NAMALWA (cell line): ENCODE measurements at regions not wholly inside any gene's neighbourhood (a gene's known extent, or its start where the extent isn't known, plus 50 kb on each side); places are given as distances from the start of the nearest gene placed in this dataset.

Source experiments
- DNase-seq: peaks from one replicate; pipeline ENCODE4 v3.0.0-alpha.2; 2015; ENCODE audit warnings: low spot score

- DNase-seq = no peak
Observed at GRCh38 chr14:29278301-29279263, 512.0 kb downstream of the FOXG1 start.

DNA sequence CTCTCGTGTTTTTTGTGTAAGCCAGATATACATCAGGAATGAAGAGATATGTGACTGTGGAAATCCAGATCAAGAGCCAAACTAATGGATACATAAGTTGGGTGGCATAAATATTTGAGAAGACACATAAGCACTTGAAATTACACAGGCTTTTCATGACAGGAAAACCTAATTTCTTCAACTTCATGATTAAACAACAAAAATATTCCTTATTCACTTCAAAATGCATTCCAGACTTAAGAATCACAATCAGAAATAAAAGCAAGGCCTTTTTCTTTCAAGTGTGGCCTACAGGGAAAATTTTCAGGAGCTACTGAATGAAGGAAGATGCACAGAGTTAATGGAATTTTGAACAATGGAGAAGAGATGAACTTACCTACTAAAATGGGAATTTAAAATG is 515.6 kb downstream of the FOXG1 start:
- no peak for DNase-seq

DNA sequence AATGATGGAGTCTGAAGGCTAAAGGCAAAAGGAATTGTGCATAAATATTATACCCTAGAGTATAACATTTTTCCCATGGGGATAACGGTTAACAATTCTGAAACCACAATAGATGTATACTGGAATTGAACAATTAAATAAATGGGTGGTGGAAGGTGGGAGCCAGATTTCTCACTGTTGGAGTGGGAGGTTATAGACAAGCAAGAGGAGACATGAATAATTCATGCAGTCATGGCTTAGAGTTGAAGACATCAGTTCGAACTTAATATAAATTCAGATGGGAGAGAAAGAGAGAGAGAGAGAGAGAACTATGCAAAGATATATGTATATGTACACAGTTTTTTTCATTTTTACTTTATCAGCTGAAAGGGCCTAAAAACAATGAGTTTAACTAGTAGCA is 523.9 kb downstream of the FOXG1 start:
- no peak for DNase-seq

DNA sequence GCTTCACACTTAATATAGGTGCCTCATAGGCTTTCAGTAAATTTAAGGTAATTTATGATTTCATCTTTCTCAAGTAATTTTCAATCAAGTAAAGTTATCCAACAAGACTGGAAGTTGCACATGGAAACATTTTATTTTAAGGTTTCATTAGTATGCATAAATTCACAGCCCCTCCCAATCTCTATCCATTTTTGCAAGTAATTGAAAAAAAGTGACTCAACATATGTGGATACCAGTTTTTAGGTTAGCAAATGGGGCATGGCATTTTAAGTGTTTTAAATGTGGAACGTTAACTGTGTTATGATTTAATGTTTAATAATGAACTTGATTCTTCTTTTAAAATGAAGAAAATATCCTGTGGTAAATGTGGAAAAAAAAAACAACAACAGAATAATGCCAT is 532.8 kb downstream of the FOXG1 start:
- no peak for DNase-seq

DNA sequence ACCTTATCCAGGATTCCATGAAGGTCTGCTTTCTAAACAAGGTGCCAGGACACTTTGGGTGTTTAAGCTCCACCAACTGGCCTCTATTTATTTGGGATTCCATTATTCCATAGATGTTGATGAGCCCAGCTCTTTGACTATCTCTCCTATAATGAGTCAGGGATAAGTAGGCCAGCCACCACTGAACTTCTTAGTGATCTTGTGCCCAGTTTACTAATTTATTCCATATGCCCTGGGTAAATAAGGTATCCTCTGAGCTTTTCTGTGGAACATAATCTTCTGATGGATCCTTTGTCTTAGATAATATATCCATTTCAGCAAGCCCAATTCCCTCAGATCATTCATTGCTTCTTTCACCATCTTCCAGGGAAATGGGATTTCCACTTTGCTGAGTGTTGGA is 535.0 kb downstream of the FOXG1 start:
- DNase-seq = no peak

GRCh38 chr14:29310210-29310609 is 543.6 kb downstream of the FOXG1 start:
- no peak for DNase-seq

DNA sequence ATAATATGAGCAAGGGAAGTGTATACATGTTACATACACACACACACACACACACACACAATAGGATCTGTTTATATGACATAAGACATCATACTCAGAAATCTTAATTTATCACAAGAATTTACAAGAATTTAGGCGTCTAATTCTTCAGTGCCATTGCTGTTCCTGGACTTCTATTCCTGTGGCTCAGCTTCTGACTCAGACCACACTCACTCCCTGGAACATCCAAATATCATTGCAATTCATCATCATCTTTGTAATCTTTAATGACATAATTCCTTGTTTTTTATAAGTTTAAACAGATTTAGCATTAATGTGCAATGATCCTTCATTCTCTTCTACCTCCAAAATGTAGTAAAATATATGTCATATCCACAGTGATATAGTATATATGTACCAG is 544.2 kb downstream of the FOXG1 start:
- no peak for DNase-seq

DNA sequence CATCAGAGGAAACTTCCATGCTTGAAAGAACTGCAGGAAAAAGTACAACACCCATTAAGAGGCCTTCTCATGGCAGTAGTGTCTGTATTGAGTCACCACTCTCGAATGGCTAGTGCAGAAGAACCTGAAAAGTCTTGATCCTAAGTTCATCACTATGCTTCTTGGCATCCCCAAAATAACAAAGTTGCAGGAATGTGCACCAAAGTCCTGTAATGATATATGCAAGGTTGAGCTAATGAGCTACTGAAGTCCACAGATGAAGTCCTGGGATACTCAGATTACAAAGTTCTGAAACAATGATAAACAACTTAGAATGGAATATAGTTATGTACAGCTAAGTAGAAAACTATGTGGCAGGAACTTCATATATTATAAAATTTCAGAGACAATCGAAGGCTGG is 545.4 kb downstream of the FOXG1 start:
- no peak for DNase-seq

DNA sequence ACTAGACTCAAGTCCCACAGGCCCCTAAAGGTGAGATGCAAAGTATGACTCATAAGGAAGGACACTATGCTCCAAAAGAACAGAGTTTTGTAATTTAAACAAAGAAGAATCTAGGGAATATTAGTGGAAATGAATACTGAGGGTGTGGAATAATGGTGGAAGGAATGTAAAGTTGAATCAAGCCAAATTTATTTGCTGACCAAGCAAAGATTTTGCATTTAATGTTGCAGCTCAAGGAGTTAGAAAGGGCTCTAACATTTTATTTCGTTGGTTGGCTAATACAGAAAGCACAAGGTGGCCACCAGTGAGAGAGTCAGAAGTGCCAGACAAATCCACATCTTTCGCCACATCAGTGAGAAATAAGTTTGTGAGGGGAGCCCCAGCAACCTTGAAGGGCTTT is 550.3 kb downstream of the FOXG1 start:
- DNase-seq = no peak

GRCh38 chr14:29317423-29317822 is 550.8 kb downstream of the FOXG1 start:
- no peak for DNase-seq

- no peak for DNase-seq
Observed at GRCh38 chr14:29320286-29320685, 553.7 kb downstream of the FOXG1 start.

DNA sequence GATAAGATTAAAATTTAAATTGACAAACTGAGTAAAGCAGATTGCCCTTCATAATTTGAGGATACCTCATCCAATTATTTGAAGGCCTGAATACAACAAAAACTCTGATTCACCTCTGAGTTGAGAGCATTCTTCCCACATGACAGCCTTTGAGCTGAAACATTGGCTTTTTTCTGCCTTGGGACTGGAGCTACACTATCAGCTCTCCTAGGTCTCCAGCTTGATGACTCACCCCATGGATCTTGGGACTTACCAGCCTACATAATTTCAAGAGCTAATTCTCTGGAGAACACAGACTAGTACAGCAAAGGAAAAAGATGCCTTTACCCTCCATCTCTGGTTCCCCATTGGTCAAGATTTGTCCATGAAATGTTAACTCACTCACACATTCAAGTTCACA is 555.1 kb downstream of the FOXG1 start:
- no peak for DNase-seq

GRCh38 chr14:29339494-29340172 is 573.0 kb downstream of the FOXG1 start:
- no peak for DNase-seq

- no peak for DNase-seq
Observed at GRCh38 chr14:29348504-29348903, 579.1 kb downstream of the PRKD1 start.

DNA sequence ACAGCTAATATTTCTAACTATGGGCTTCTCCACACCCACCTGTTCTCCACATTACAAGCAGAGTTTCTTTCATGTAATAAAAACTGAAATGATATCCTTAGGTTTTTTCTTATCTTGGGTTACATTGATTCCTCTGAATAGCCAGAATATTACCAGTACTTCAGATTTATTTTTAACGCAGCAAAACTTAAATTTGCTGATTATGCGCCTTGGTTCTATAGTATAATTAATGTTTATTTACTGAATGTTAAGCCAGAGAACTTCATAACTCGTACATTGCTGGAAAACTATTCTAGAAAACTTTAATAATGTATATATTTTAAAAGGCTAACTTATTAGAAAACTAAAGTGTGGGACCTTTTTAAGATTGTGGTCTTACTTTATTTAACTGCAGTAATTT is 577.2 kb downstream of the PRKD1 start:
- no peak for DNase-seq

DNA sequence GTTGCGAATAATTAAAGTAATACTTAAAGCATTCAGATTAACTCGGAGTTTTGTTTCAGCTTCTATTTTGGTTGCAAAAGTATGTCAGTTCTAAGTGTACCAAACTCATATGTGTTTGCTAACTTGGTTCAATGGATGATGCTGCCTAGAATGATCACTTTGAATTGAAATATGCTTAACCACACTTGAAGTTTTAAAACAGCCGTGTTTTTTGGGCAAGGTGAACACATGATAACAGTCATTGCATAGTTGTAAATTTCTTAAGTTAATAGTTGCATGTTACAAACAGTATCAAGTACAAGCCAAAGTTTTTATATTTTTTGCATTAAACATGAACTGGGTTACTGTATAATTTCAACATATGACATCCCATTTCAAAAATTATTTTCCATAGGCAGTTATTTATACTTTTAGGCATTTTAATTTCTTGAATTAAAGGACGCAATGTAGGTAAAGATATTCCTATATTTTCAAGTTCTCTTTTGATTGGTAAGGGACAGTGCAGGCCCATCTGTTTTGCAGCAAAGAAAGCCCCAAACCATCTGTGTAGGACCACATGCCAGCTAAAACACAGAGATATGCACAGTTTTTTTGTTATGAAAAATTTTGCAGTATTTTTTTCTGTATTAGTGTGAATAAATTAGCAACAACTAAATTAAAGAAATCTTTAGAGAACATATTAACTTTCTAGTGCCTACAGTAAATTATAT is 575.5 kb downstream of the PRKD1 start:
- DNase-seq = no peak

DNA sequence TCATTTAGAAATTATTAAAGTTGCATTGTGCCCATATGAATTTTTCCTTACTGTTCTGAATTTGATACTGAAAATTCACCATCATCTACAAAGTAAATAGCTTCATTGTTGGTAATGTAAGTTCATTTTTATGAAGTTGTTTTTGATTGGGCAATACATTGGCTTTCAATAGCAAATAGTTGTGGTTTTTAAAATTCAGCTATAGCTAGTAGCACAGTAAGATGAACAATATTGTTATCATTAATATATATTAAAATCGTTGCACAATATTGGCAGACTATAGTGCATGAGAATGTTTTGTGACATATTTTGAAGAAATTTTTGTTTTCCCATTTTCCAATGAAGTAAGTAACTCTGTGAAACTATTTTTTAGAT is 575.0 kb downstream of the PRKD1 start:
- DNase-seq = no peak

GRCh38 chr14:29353513-29353912 is 574.1 kb downstream of the PRKD1 start:
- no peak for DNase-seq

DNA sequence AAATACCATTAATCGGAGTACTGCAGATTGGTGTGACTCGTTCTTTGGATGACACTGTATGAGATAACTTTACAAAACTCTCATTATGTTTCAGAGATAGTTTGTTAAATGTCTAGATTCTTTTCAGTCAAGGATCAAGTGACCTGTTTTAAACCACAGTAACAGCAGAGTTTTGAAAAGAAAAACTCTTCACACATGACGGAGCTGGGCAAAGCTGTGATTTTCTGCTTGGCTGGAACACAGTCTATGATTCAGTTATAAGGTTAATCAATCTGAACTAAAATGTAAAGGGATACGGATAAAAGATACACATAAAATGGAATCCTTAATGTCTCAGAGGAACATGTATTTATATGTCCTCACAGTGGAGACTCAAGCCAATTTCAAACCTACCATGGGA is 573.2 kb downstream of the PRKD1 start:
- no peak for DNase-seq

- DNase-seq = no peak
Observed at GRCh38 chr14:29355331-29355730, 572.3 kb downstream of the PRKD1 start.

GRCh38 chr14:29355846-29356245 is 571.8 kb downstream of the PRKD1 start:
- DNase-seq = no peak

- no peak for DNase-seq
Observed at GRCh38 chr14:29360656-29361055, 567.0 kb downstream of the PRKD1 start.

- no peak for DNase-seq
Observed at GRCh38 chr14:29370024-29370423, 557.6 kb downstream of the PRKD1 start.
